DMS114 treated with DMSO at 0.1 percent for 48 hours (cell line): ENCODE measurements at regions not wholly inside any gene's neighbourhood (a gene's known extent, or its start where the extent isn't known, plus 50 kb on each side); places are given as distances from the start of the nearest gene placed in this dataset.
"Not testable (repeated sequence)": the region's sequence is repeated elsewhere in the genome, so short reads cannot be mapped to it uniquely, and the experiment has no call there.

Source experiments
- DNase-seq: peaks from one replicate; lab custom pipeline; 2025; ENCODE audit not compliant: unreplicated experiment; lab: John Stamatoyannopoulos, UW

GRCh38 chr7:126178865-126179264 is 1073.9 kb downstream of the GRM8 start:
- DNase-seq: no peak

DNA sequence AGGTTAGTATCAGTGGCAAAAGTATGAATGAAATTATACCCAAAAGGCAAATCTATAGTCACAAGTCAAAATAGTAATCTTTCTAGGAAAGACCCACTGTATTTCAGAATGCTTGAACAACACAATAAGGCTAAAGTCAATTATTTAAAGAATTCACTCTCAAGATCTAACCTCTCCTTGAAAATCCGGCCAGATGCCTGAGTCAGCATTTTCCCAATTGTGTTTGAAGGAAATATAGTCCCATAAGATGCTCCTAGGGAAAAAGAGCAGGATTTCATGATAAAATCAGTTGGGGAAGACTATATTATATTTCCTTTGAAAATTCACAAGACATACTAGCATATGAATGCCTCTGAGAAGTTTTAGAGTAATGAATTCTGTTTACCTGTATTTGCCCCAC is 1075.0 kb downstream of the GRM8 start:
- no peak for DNase-seq

DNA sequence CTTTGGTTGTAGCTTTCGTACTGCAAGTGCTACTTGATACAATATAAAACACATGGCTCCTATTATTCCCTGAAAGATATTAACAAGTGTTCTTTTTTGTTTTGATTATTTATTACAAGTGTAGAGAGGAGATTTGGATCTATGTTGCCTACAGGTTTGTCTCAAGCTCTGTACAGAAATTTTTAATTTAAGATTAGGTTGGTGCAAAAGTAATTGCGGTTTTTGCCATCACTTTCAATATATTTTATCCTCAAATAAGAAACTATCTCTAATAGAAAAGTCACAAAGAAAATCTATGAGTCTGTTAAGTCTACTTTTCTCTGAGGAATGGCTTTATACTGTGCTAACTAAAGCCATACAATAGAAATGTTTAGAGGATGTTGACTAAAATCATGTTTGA is 1086.1 kb downstream of the GRM8 start:
- DNase-seq: no peak

GRCh38 chr7:126163647-126164046 is 1089.1 kb downstream of the GRM8 start:
- no peak for DNase-seq

- no peak for DNase-seq
Measured at GRCh38 chr7:126157391-126157790, 1095.3 kb downstream of the GRM8 start.

GRCh38 chr7:126150278-126150958 is 1102.3 kb downstream of the GRM8 start:
- no peak for DNase-seq

GRCh38 chr7:126140858-126141466 is 1111.8 kb downstream of the GRM8 start:
- no peak for DNase-seq

GRCh38 chr7:126119981-126120380 is 1132.8 kb downstream of the GRM8 start:
- DNase-seq: no peak

- no peak for DNase-seq
Measured at GRCh38 chr7:126103582-126103981, 1149.2 kb downstream of the GRM8 start.

DNA sequence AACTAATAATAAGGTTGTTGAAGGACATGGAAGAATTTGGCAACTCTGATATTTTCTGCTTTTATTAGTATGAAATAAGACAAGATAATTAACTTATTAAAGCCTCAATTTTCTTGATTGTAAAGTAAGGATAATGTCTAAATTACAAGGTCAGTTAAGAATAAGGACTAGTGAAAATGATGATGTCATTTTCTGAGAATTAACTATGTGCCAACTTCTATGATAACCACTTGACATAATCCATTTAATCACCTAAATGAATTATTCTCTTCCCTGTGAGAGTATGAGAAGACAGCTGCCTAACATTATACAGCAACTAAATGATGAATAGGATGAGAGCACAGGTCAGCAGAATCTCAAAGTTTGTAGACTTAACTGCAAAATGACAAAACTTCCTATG is 1153.4 kb upstream of the POT1 start:
- DNase-seq: no peak

DNA sequence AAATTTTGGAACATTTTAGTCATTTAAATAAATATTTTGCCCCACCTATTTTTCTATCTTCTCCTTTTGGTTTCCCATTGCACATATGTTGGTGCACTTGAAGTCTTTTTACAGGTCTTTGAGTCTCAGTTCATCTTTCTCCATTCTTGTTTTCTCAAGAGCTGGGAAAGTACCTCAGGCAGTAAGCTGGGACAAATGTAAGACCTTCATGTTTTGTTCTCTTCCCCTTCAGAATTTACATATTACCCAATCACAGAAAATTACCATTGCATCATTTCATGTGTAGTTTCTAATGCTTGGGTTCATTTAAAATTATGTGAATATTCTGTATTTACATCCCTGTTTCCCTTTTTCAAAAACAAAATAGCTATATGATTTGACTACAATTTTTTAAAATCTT is 1150.0 kb upstream of the POT1 start:
- no peak for DNase-seq

DNA sequence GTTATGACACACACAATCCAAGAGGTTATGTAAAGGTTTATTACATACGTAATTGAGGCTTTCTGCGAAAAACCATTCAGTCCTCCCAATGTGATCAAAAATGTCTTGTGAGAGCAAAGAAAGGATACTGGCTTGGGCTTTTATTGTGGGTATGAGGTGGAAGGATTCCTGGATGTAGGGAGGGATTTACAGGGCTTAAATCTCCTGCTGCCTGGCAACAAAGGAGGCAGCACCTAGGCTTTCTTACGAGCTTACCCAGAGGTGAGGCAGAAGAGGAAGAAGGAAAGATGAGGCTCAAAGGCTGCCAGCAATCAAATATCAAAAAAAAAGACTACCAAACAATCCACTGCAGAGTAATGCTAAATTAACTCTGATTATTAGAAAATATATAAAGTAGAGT is 1149.5 kb upstream of the POT1 start:
- no peak for DNase-seq

GRCh38 chr7:126065766-126066165 is 1136.1 kb upstream of the POT1 start:
- DNase-seq: no peak

- no peak for DNase-seq
Measured at GRCh38 chr7:126057979-126058378, 1128.4 kb upstream of the POT1 start.

- not testable (repeated sequence) for DNase-seq
Measured at GRCh38 chr7:126056613-126057012, 1127.0 kb upstream of the POT1 start.

DNA sequence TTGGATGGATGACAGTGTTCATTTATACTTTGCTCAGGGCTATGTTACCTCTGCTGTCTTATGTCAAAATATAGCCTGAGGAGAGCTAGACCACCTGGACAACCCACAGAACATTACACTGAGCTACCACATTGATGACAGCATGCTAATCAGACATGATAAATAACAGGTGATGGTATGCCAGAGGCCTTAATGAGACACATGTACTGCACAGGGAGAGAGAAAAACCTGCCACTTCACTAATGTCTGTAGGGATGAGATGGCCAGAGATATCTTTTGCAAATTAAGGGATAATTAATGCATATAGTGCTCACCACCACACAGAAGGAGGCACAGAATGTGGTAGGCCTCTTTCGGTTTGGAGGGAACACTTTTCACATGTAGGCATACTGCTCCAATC is 1122.6 kb upstream of the POT1 start:
- no peak for DNase-seq

- no peak for DNase-seq
Measured at GRCh38 chr7:126044662-126045061, 1115.0 kb upstream of the POT1 start.

DNA sequence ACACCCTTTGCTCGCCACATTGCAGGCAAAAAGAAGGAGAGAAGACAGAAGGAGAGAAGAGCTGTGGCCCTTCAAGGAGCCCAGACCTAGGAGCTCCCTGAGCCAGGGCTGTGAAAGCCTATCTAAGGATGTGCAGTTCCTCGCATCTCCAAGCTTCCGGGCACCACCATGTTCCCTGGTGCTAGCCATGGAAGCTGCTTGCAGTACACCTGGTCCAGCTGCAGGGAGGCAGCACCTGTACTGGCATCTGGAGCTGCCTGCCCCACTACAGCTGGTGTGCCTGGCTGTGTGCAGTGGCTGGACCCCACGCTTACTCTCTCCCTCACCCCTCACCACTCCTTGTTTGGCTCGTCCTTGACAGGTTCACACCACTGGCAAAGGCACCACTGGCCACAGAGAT is 1111.8 kb upstream of the POT1 start:
- no peak for DNase-seq

DNA sequence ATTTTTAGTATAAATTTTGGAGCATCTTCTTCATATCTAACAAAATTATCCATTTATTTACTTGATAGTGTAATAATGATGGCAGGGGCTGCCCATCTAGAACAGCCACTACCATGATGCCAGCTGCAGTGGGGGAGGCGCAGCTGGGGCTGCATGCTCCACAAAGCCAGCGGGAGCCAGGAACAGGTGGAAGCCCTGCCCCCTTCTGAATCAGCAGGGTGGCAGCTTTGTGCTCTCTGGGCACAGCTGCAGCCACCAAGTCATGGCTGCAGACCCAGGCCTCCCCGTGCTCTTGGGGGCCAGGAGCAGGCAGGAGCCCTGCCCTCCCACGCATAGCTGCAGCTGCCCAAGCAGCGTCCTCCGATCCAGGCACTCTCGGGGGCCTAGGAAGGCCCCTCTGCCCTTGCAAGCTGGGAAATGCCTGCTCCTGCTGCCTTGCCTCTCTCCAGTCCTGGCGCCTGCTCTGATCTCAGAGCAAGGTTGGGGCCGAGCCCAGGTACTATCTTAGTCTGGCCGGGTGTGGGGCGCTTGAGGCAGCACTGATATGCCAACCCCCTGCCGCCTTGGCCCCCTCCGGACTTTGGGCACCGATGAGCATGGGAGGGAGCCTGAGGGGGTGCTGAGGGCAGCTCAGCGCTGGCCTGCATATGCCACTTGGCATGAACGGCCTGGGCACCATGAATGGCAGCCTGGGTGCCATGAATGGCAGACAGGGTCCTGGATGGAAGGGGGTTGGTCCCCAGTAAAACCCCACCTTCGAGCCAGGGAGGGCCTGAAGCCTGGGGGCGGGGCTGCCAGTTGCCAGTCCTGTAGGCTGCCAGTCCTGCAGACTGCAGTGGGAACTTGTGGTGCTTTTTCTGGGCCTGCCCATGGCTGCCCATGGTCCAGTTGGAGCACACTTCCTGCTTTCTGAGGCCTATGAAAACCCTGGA is 1110.8 kb upstream of the POT1 start:
- no peak for DNase-seq

DNA sequence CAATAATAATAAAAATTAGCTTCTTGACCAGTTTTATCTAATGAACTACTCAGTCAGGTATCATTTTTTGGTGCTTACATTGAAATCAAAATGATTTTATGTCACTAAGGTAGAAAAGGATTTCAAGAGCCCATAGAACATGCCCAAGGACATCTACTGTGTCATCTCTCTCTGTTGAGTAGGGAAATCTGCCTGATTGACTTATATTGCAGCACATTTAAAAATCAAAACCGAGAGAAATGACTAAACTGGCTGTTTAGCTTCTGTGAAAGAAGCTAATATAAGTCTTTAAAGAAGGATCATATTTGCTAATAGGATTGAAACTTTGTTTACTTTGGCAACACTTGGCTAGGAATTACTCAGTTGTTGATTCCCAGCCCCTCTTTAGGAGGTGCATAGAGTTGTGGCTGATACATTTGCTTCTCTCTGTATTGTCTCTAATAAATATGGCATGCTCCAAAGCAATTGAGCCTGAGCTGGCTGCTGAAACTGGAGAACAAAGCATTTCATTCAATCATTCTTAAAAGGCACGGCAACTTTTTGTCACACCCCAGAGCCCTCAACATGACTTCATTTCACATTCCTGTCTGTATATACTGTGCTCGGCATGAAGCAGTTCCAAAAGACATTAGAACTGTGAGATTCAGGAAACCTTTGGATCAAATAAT is 1096.9 kb upstream of the POT1 start:
- no peak for DNase-seq

- DNase-seq: no peak
Measured at GRCh38 chr7:126022452-126022851, 1092.8 kb upstream of the POT1 start.
